ENCODE measurements at regions not wholly inside any gene's neighbourhood (a gene's known extent, or its start where the extent isn't known, plus 50 kb on each side); places are given as distances from the start of the nearest gene placed in this dataset.

DNA sequence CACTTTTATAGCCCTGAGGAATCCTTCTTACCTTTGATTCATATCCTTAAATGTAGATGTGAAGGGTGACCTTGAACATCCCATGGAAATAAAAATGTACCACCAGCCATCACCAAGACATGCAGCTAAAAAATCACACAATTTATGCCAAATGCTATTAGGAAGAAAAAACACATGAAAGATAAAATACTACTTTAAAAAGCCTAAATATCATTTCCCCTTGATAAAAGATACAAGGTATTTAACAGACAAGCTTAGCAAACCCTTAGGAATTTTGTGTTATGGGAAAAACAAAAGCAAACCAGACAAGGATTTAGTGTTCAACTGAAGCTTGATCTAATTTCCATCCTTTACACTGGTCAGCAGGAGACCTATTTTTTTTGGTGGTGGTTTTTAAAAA, 255.0 kb downstream of the ICOS start:
- DNase-seq: no peak

GRCh38 chr2:204195498-204195897, 258.9 kb downstream of the ICOS start:
- no peak for DNase-seq

GRCh38 chr2:204197336-204198005, 260.9 kb downstream of the ICOS start:
- no peak for DNase-seq

DNA sequence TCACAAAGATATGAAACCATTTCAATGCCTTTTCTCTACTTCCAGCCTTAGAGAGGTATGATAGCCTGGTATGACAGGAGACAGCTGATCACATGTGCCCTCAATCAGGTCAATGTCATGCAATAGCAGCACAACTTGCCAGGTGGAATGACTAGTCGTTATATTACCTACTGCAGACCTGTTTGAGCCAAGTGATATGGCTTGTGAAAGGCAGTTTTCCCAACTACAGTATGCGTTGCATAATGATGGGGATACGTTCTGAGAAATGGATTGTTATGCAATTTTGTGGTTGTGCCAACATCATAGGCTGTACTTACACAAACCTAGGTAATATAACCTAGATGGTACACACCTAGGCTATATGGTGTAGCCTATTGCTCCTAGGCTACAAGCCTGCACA, 262.8 kb downstream of the ICOS start:
- no peak for DNase-seq

DNA sequence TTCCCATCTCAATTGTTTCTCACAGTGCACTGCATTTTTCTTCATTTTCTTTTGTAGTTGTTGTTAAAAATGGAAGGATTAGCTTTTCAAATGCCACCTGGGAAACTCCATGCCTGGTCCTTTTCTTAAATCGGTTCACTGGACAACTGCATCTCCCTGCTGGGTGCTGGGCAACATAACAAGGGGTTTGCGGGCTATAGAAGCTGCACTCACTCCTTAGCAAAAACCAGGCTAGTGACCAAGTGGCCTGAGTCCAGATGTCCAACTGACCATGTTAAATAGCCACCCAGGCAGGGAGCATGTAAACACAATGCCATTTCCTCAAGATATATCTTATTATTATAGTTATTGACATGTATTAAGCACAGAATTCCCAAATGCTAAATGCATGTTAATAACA, 264.9 kb downstream of the ICOS start:
- no peak for DNase-seq

DNA sequence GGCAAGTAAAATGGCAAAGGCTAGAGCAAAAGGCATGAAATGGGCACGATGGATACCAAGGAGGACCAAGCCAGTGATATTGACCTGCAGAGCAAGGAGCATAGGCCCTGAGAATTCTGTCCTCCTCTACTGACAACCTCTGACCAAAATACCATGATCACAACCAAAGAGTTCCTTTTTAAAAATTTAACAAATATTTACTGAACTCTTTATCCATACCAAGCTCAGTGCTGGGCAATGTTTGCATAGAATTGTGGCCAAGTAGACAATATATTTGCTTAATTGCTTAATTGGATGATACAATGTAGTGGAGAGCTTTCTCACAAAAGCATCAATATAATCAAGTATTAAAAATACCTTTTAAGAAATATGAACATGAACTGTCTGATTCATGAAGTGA, 265.7 kb downstream of the ICOS start:
- no peak for DNase-seq

GRCh38 chr2:204203704-204204103, 267.1 kb downstream of the ICOS start:
- DNase-seq: no peak

GRCh38 chr2:204205082-204205481, 268.5 kb downstream of the ICOS start:
- DNase-seq: no peak

DNA sequence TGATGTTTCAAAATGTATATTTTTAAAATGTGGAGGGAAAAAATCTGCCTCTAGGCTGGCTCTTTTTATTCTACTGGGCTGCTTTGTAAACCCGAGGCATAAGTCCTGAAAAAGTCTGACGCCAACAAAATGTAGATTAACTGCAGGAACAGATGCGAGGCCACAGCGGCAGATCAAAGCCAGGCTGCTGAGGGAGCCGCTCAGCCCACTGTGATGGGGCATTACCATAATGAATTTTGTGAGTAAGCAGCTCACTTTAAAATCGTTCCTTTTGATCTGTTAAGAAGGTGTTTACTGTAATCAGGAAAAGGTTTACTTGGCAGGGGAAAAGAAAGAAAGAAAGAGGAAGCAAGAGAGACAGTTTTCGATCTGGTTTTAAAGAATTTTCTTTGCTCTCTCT, 269.0 kb downstream of the ICOS start:
- DNase-seq: no peak

DNA sequence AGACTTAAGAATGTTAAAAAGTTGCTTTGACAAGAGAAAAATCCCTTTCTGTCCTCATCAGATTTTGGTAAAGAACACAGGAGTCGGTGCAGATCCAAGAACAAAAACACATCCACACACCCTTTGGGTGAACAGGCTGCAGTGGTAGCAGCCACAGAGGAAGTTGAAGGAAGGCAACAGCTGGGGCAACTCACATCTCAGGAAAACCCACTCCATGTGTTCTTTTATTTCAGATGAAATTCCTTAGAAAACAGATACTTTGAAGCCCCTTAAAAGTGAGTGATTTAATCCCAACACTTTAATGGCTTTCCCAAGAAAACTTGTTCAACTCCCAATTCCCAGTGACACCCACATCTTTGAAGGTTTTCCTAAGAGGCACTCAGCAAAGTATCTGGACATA, 271.3 kb downstream of the ICOS start:
- no peak for DNase-seq

DNA sequence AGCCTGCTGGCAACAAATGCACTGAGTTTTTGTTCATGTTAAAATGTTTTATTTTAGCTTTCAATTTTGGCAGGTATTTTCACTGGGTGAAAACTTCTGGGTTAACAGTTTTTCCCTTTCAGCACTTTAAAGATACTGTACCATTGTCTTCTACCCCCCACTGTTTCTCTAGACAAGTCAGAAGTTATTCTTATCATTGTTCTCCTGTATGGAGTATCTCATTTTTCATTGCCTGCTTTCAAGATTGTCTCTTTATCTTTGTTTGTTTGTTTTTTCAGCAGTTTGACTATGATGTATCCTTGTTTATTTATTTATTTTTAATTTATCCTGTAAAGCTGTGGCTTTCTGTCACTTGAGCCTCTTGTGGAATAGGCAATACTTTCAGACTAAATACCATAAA, 277.0 kb downstream of the ICOS start:
- no peak for DNase-seq

- no peak for DNase-seq
Measured at GRCh38 chr2:204218040-204218439, 281.5 kb downstream of the ICOS start.

DNA sequence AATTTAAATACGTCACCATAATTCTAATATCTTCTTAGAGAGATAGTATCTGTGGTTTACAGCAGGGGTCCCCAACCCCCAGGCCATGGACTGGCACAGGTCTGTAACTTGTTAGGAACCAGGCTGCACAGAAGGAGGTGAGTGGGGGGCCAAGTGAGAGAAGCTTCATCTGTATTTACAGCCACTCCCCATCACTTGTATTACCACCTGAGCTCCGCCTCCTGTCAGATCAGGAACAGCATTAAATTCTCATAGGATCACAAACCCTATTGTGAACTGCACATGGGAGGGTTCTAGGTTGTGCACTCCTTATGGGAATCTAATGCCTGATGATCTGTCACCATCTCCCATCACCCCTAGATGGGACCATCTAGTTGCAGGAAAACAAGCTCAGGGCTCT, 282.6 kb downstream of the ICOS start:
- DNase-seq: no peak

- no peak for DNase-seq
Measured at GRCh38 chr2:204220896-204221295, 284.3 kb downstream of the ICOS start.

GRCh38 chr2:204223046-204223445, 286.5 kb downstream of the ICOS start:
- no peak for DNase-seq

DNA sequence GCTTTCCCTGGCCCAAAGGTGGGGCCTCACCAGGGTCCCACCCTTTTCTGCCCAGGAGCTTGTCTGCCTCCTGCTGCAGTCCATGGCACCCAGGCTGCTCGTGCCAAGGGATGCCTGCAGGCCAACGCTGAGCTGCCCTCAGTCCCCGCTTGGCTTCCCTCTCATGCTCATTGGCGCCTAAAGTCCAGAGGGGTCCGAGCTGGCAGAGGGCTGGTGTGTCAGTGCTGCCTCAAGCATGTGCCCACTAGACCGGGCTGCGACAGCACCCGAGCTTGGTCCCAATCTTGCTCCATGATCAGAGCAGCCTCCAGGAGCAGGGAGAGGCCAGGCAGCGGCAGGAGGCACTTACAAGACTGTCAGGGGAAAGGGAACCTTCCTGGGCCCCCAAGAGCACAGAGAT, 287.0 kb downstream of the ICOS start:
- no peak for DNase-seq

DNA sequence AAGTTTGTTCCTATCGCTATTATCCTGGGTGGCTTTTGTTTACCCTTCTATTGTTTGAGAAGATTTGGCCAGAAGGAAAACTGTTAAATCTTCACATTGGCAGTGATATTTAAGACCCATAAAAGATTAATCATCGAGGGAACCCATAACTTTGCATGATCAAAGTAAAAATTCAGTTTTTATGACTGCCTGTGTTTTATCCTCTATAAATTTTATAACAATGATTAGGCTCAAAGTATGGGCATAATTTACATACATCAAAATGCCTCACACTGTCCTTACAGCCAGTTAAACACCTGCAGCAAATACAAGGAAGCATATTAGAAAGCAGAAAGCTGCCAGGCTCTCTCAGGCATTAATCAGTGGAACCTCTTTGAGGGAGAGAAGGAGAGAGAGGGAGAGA, 289.1 kb downstream of the ICOS start:
- no peak for DNase-seq

GRCh38 chr2:204226305-204226880, 289.8 kb downstream of the ICOS start:
- no peak for DNase-seq

DNA sequence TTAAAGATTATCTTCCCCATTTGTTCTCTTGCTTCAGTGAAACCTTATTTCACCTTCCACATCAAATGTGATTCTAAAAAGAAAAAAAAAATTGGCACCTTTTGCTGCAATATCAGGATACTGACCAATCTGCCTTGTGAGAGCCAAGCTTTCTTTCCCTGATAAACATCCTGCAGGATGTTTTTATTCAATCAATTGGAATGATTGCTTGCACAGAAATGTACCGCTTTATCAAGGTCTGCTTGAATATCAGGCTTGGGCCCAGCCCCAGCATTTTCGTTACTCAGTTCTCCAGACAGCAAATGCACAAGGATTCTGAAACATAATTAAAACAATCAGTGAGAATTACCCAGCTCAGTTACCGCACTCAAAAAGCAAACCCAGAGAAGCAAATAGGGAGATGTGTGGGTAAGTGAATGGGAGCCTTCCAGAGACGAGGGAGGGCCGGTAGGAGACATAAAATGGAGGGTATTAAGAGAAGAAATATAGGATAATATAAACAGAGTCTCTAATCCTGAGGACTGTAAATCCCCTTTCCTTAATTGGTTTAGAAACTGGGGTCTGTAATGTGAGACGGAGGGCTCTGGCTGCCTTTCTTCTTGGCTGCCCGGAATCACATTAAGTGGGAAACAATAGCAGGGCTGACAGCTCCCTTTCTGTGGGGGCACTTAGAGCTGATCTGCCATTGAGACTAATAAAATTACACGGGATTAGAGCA, 291.8 kb downstream of the ICOS start:
- no peak for DNase-seq

- no peak for DNase-seq
Measured at GRCh38 chr2:204234248-204234647, 297.7 kb downstream of the ICOS start.

DNA sequence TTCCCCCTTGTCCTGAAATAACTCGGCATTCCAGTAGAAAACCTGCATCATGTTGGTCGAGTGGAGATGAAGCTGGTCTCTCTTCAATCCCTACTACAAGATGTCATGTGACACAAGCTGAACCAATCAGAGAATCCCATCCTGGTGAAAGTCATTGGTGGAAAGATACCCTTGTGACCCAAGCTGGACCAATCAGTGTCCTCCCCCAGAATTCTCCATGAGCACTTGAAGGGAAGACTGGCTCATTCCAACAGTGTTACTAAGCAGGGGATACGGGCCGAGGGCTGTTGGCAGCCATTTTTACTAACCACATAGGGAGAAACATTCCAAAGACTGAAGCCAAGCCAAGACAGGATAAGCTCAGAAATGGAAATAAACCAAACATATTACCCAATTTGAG, 298.3 kb downstream of the ICOS start:
- no peak for DNase-seq

- no peak for DNase-seq
Measured at GRCh38 chr2:204237416-204237815, 300.9 kb downstream of the ICOS start.

GRCh38 chr2:204239411-204240165, 303.0 kb downstream of the ICOS start:
- no peak for DNase-seq

- DNase-seq: no peak
Measured at GRCh38 chr2:204240961-204241360, 304.3 kb upstream of the PARD3B start.

All from activated effector memory CD4-positive, alpha-beta T cell treated with Interleukin-2 at 50 U/mL for 16 hours (primary cell).